Smooth muscle cell (in vitro differentiated cells): ENCODE measurements at regions not wholly inside any gene's neighbourhood (a gene's known extent, or its start where the extent isn't known, plus 50 kb on each side); places are given as distances from the start of the nearest gene placed in this dataset.

Source experiments
- DNase-seq: peaks from one replicate; lab custom pipeline; 2025; ENCODE audit not compliant: unreplicated experiment; lab: John Stamatoyannopoulos, UW
- H2AFZ ChIP-seq: fragments of 200-600 bp; sonication (generic); 2 replicates; pipeline ENCODE4 v1.6.0; 2016; ENCODE audit warnings: antibody characterized with exemption, low read depth, mild to moderate bottlenecking
- H3F3A ChIP-seq: fragments of 200-600 bp; sonication (generic); 2 replicates; pipeline ENCODE4 v1.6.0; 2017; ENCODE audit warnings: antibody characterized with exemption, low read depth
- H3K27ac ChIP-seq: fragments of 200-600 bp; sonication (generic); 2 replicates; pipeline ENCODE4 v1.5.1; 2016; ENCODE audit warnings: low read depth, mild to moderate bottlenecking
- H3K27me3 ChIP-seq: fragments of 200-600 bp; sonication (generic); 2 replicates; pipeline ENCODE4 v1.6.1; 2016; ENCODE audit warnings: low read depth, mild to moderate bottlenecking
- H3K36me3 ChIP-seq: fragments of 200-600 bp; sonication (generic); 2 replicates; pipeline ENCODE4 v1.5.1; 2016; ENCODE audit warnings: low read depth
- H3K4me1 ChIP-seq: fragments of 200-600 bp; sonication (generic); 2 replicates; pipeline ENCODE4 v1.5.1; 2016; ENCODE audit warnings: low read depth
- H3K4me2 ChIP-seq: fragments of 200-600 bp; sonication (generic); 2 replicates; pipeline ENCODE4 v1.6.0; 2016; ENCODE audit warnings: mild to moderate bottlenecking
- H3K4me3 ChIP-seq: fragments of 200-600 bp; sonication (generic); 2 replicates; pipeline ENCODE4 v1.5.1; 2016; ENCODE audit warnings: mild to moderate bottlenecking
- H3K79me2 ChIP-seq: fragments of 200-600 bp; sonication (generic); 2 replicates; pipeline ENCODE4 v1.6.0; 2016; ENCODE audit warnings: low read depth, mild to moderate bottlenecking
- H3K9ac ChIP-seq: fragments of 200-600 bp; sonication (generic); 2 replicates; pipeline ENCODE4 v1.6.0; 2016; ENCODE audit warnings: low read depth
- H3K9me3 ChIP-seq: fragments of 200-600 bp; sonication (generic); replicated peaks from 2 replicates; pipeline ENCODE4 v1.5.1; 2016; ENCODE audit warnings: low read depth
- H4K20me1 ChIP-seq: fragments of 200-600 bp; sonication (generic); 2 replicates; pipeline ENCODE4 v1.6.0; 2016; ENCODE audit warnings: low read depth
- WGBS: methylation state at CpG from one replicate; pipeline ENCODE4 v1.1.7; 2016; ENCODE audit warnings: low lambda C conversion rate; 5-methylcytosine and 5-hydroxymethylcytosine counted together
- TF ChIP-seq, protein P1 (sequence below): fragments of 200-600 bp; sonication (generic); IDR thresholded peaks from 2 replicates; pipeline ENCODE4 v1.5.1; 2017; ENCODE audit warnings: borderline replicate concordance, mild to moderate bottlenecking, antibody characterized with exemption; ENCODE audit not compliant: insufficient read depth, poor library complexity, severe bottlenecking

DNA sequence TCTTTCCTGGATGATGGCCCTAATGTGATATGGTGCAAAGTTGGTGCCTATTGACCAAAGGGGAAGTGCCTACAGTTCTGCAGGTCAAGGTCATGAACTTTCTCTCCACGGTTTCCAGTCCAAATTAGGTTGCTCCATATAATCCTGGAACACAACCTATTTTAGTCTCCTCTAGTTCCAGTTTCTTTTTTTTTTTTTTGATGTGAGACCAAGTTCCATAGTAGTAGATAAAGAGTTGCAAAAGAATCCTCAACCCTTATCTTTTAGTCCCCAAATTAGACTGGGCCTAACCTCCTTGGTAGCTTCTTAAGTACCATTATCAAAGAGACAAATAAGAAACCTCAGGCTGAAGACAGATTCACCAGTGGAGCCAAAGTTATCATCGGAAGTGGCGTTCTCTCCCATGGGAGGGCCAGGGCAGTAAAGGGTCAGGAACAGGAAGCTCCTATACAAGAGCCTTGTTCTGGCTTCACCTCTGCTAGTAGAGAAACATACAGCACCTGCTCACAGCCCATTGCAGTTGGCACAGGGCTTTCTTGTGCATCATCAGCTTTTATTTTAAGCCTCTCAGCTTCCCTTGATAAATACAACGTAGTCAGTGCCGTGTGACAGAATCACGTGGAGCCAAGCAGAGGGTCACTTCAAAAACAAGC is 132.2 kb upstream of the RREB1 start:
- TF ChIP-seq, protein P1, sequence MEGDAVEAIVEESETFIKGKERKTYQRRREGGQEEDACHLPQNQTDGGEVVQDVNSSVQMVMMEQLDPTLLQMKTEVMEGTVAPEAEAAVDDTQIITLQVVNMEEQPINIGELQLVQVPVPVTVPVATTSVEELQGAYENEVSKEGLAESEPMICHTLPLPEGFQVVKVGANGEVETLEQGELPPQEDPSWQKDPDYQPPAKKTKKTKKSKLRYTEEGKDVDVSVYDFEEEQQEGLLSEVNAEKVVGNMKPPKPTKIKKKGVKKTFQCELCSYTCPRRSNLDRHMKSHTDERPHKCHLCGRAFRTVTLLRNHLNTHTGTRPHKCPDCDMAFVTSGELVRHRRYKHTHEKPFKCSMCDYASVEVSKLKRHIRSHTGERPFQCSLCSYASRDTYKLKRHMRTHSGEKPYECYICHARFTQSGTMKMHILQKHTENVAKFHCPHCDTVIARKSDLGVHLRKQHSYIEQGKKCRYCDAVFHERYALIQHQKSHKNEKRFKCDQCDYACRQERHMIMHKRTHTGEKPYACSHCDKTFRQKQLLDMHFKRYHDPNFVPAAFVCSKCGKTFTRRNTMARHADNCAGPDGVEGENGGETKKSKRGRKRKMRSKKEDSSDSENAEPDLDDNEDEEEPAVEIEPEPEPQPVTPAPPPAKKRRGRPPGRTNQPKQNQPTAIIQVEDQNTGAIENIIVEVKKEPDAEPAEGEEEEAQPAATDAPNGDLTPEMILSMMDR = no peak
- H3K4me1 ChIP-seq = peaks cover 3% of the 10 kb centered on the region
- H3K9me3 ChIP-seq = no peaks in the 10 kb centered on the region
- H3K27ac ChIP-seq = no peak overlapping the region
- no peaks in the 10 kb centered on the region for H3K27me3 ChIP-seq
- no peak overlapping the region for H3K9ac ChIP-seq
- no peaks in the 10 kb centered on the region for H4K20me1 ChIP-seq
- no peak overlapping the region for H2AFZ ChIP-seq
- DNase-seq = no peak
- no peak overlapping the region for H3K4me2 ChIP-seq
- no peaks in the 10 kb centered on the region for H3K36me3 ChIP-seq
- no peaks in the 10 kb centered on the region for H3K79me2 ChIP-seq
- 92% methylated on average over 6 of the region's 6 CpGs for WGBS
- H3F3A ChIP-seq = peaks cover 5% of the 10 kb centered on the region
- no peak overlapping the region for H3K4me3 ChIP-seq

DNA sequence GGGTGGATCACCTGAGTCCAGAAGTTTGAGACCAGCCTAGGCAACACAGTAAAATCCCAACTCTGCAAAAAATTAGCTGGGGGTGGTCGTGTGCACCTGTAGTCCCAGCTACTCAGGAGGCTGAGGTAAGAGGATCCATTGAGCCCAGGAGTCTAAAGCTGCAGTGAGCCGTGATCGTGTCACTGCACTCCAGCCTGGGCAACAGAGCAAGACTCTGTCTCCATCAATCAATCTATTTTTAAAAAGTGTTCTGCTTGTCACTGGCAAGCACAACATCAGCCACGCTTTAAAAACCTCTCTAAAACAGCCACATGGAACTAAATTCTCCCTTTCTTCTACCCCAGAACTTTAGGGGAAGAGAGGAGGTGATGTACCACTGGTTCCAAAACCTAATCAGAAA is 131.6 kb upstream of the RREB1 start:
- Histone ChIP-seq H3K27me3 (no peaks in the 10 kb centered on the region), H3K9ac (no peak overlapping the region), H3K4me1 (peaks cover 3% of the 10 kb centered on the region), H3K4me2 (no peak overlapping the region), H3K36me3 (no peaks in the 10 kb centered on the region), H3K27ac (no peak overlapping the region), H3F3A (peaks cover 5% of the 10 kb centered on the region), H4K20me1 (no peaks in the 10 kb centered on the region), H3K79me2 (no peaks in the 10 kb centered on the region), H3K4me3 (no peak overlapping the region), H2AFZ (no peak overlapping the region), H3K9me3 (no peaks in the 10 kb centered on the region)
- TF ChIP-seq, protein P1 = no peak
- DNase-seq = no peak
- 98% methylated on average over 4 of the region's 4 CpGs for WGBS

GRCh38 chr6:6978731-6979130 is 129.0 kb upstream of the RREB1 start:
- H3K27ac ChIP-seq = no peak overlapping the region
- no peaks in the 10 kb centered on the region for H3K79me2 ChIP-seq
- H3K36me3 ChIP-seq = no peaks in the 10 kb centered on the region
- TF ChIP-seq, protein P1 = no peak
- no peak overlapping the region for H3K9ac ChIP-seq
- no peak overlapping the region for H2AFZ ChIP-seq
- H3K4me1 ChIP-seq = no peaks in the 10 kb centered on the region
- no peaks in the 10 kb centered on the region for H3K9me3 ChIP-seq
- H3K4me2 ChIP-seq = no peak overlapping the region
- no peak for DNase-seq
- 45% methylated on average over 5 of the region's 5 CpGs for WGBS
- H3K27me3 ChIP-seq = no peaks in the 10 kb centered on the region
- no peaks in the 10 kb centered on the region for H4K20me1 ChIP-seq
- H3K4me3 ChIP-seq = no peak overlapping the region
- no peaks in the 10 kb centered on the region for H3F3A ChIP-seq

DNA sequence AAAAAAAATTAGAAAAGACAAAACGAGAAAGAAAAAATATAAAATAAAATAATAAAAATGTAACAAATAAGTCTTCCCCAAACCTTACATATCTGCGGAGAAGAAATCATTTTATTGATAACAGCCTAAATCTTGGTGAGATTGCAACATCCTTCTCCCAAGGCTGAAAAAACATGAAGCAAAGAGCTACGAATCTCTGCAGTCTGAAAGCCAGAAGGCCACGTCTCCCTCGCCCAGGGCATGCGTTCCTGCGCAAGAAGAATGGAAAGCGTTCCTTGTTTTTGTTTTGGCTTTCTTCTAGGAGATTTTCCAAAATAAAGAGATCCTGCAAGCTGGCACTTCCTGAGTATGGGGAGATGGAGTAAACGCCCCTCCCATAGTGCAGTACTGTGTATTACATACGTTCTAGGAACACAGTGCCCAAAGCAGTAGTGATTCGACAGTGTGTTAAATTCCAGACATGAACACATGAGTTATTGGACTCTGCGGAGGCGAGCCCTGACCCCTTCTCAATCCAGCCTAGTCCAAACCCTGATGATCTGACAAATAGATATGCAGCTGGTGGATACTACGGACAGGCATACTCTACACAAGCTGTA is 126.7 kb upstream of the RREB1 start:
- Histone ChIP-seq H3F3A (no peaks in the 10 kb centered on the region), H3K27ac (no peak overlapping the region), H3K4me3 (no peak overlapping the region), H3K27me3 (no peaks in the 10 kb centered on the region), H3K9me3 (no peaks in the 10 kb centered on the region), H3K4me2 (no peak overlapping the region), H3K4me1 (no peaks in the 10 kb centered on the region), H3K79me2 (no peaks in the 10 kb centered on the region), H3K36me3 (no peaks in the 10 kb centered on the region), H3K9ac (no peak overlapping the region), H2AFZ (no peak overlapping the region), H4K20me1 (no peaks in the 10 kb centered on the region)
- no peak for DNase-seq
- WGBS = 88% methylated on average over 14 of the region's 14 CpGs
- TF ChIP-seq, protein P1 = no peak
